ENCODE measurements at regions not wholly inside any gene's neighbourhood (a gene's known extent, or its start where the extent isn't known, plus 50 kb on each side); places are given as distances from the start of the nearest gene placed in this dataset.

- 31 to 33% methylated on average over 1 of the region's 1 CpG for WGBS, 2 donors
- intact Hi-C loops (cut with DNase I) = no loop called here
- H3K27ac ChIP-seq = no peak overlapping the region
- no peak for ATAC-seq
- no peak overlapping the region for H3K4me3 ChIP-seq
- no peak for DNase-seq
- no peaks in the 10 kb centered on the region for H3K27me3 ChIP-seq
- TF ChIP-seq POLR2A (IDR thresholded peaks at IDR 0.05) = no peak
- TF ChIP-seq, protein P1, sequence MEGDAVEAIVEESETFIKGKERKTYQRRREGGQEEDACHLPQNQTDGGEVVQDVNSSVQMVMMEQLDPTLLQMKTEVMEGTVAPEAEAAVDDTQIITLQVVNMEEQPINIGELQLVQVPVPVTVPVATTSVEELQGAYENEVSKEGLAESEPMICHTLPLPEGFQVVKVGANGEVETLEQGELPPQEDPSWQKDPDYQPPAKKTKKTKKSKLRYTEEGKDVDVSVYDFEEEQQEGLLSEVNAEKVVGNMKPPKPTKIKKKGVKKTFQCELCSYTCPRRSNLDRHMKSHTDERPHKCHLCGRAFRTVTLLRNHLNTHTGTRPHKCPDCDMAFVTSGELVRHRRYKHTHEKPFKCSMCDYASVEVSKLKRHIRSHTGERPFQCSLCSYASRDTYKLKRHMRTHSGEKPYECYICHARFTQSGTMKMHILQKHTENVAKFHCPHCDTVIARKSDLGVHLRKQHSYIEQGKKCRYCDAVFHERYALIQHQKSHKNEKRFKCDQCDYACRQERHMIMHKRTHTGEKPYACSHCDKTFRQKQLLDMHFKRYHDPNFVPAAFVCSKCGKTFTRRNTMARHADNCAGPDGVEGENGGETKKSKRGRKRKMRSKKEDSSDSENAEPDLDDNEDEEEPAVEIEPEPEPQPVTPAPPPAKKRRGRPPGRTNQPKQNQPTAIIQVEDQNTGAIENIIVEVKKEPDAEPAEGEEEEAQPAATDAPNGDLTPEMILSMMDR (IDR thresholded peaks at IDR 0.05) = no peak
- H3K36me3 ChIP-seq (replicated peaks in 1 of 2; ENCODE audit: insufficient read depth in 1 of 2, low read depth in 2 of 2) = no peaks in the 10 kb centered on the region
- no peaks in the 10 kb centered on the region for H3K9me3 ChIP-seq
- H3K4me1 ChIP-seq = no peaks in the 10 kb centered on the region
Observed at GRCh38 chr1:61533546-61533945, 191.4 kb downstream of the TM2D1 start.

- H3K27me3 ChIP-seq = no peaks in the 10 kb centered on the region
- intact Hi-C loops (cut with DNase I) = no loop called here
- no peaks in the 10 kb centered on the region for H3K36me3 ChIP-seq (replicated peaks in 1 of 2; ENCODE audit: insufficient read depth in 1 of 2, low read depth in 2 of 2)
- no peaks in the 10 kb centered on the region for H3K9me3 ChIP-seq
- H3K27ac ChIP-seq = no peak overlapping the region
- WGBS, 2 donors = 73 to 80% methylated on average over 2 of the region's 2 CpGs
- no peaks in the 10 kb centered on the region for H3K4me1 ChIP-seq
- no peak for ATAC-seq
- no peak overlapping the region for H3K4me3 ChIP-seq
- no peak for DNase-seq
- no peak for TF ChIP-seq POLR2A (IDR thresholded peaks at IDR 0.05)
- TF ChIP-seq, protein P1 (IDR thresholded peaks at IDR 0.05) = no peak
Observed at GRCh38 chr1:61531716-61532115, 193.2 kb downstream of the TM2D1 start.

DNA sequence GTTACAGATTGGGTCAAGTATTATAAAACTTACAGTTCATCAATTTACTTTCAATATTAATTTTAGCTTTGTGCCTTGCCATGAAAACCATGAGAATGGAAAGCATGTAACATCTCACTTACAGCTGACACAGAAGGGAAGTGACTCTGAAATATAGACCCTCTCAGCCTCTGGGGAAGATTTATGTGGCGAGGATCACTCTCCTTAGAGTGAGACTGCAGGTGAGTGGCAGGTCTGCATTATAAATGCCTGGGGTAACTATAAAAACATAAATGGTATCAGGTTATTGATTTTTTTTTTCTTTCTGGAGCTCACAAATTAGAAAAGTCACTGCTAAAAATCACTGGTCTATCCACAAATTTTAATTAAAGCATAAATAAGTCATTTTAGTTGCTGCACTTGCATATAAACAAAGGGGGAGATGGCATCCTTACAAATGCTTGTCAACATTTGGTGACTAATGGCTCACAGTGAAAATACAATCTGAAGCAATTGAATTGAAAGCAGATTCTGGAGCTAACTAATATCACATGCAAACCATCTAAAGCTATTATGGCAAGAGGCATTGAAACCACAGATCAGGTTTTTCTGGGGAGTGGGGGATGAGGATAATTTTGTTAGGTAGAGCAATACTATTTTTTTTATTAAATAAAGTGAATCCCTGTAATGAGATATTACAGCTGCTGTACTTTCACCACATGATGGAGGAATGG is 200.9 kb downstream of the TM2D1 start:
- Histone ChIP-seq H3K4me1 (peaks cover 5% of the 10 kb centered on the region), H3K4me3 (no peak overlapping the region), H3K36me3 (replicated peaks in 1 of 2; ENCODE audit: insufficient read depth in 1 of 2, low read depth in 2 of 2) (no peaks in the 10 kb centered on the region), H3K9me3 (no peaks in the 10 kb centered on the region), H3K27me3 (no peaks in the 10 kb centered on the region), H3K27ac (no peak overlapping the region)
- WGBS, 2 donors = 86 to 91% methylated on average over 1 of the region's 1 CpG
- DNase-seq (no peak), ATAC-seq (no peak)
- intact Hi-C loops (cut with DNase I) = no loop called here
- no peak for TF ChIP-seq POLR2A (IDR thresholded peaks at IDR 0.05)
- TF ChIP-seq, protein P1 (IDR thresholded peaks at IDR 0.05) = no peak

- Histone ChIP-seq H3K27ac (no peak overlapping the region), H3K9me3 (no peaks in the 10 kb centered on the region), H3K4me3 (no peak overlapping the region), H3K36me3 (replicated peaks in 1 of 2; ENCODE audit: insufficient read depth in 1 of 2, low read depth in 2 of 2) (no peaks in the 10 kb centered on the region), H3K4me1 (peaks cover 5% of the 10 kb centered on the region), H3K27me3 (no peaks in the 10 kb centered on the region)
- TF ChIP-seq, protein P1 (IDR thresholded peaks at IDR 0.05) = no peak
- TF ChIP-seq POLR2A (IDR thresholded peaks at IDR 0.05) = no peak
- intact Hi-C loops (cut with DNase I) = no loop called here
- no peak for ATAC-seq
- 81 to 91% methylated on average over 1 of the region's 1 CpG for WGBS, 2 donors
- no peak for DNase-seq
Observed at GRCh38 chr1:61523229-61523628, 201.7 kb downstream of the TM2D1 start.

- Histone ChIP-seq H3K36me3 (replicated peaks in 1 of 2; ENCODE audit: insufficient read depth in 1 of 2, low read depth in 2 of 2) (no peaks in the 10 kb centered on the region), H3K4me1 (peaks cover 5% of the 10 kb centered on the region), H3K27ac (no peak overlapping the region), H3K4me3 (no peak overlapping the region), H3K27me3 (no peaks in the 10 kb centered on the region), H3K9me3 (no peaks in the 10 kb centered on the region)
- intact Hi-C loops (cut with DNase I) = no loop called here
- TF ChIP-seq, protein P1 (IDR thresholded peaks at IDR 0.05) = no peak
- no peak for TF ChIP-seq POLR2A (IDR thresholded peaks at IDR 0.05)
- DNase-seq (no peak), ATAC-seq (no peak)
Observed at GRCh38 chr1:61520401-61520800, 204.5 kb downstream of the TM2D1 start.

Data from body of pancreas (tissue), 4 donors.